Stimulated activated effector memory CD8-positive, alpha-beta T cell treated with anti-CD3 and anti-CD28 coated beads, Interleukin-12 subunit alpha, Interleukin-12 subunit beta, amount 100 ng/mL, for 72 hours (primary cell): ENCODE measurements at regions not wholly inside any gene's neighbourhood (a gene's known extent, or its start where the extent isn't known, plus 50 kb on each side); places are given as distances from the start of the nearest gene placed in this dataset.

Experiments
- ATAC-seq: fragments of 150-1000 bp; cut with Tn5 transposase; 2 replicates; pipeline ENCODE4 v1.10.0; 2021
- DNase-seq, 2 donors: peaks; one replicate each; pipeline ENCODE4 v3.0.0; 2021 to 2022; ENCODE audit warnings: low spot score in 2 of 2
- H3K27ac Mint-ChIP-seq: one replicate; pipeline ENCODE4 v1.8.0; 2022; ENCODE audit warnings: mild to moderate bottlenecking, mixed read lengths
- H3K36me3 Mint-ChIP-seq: one replicate; pipeline ENCODE4 v1.8.0; 2022; ENCODE audit warnings: mild to moderate bottlenecking, mixed read lengths
- H3K4me1 Mint-ChIP-seq: one replicate; pipeline ENCODE4 v1.8.0; 2022; ENCODE audit warnings: mixed read lengths
- H3K4me3 Mint-ChIP-seq: one replicate; pipeline ENCODE4 v1.8.0; 2022; ENCODE audit warnings: mild to moderate bottlenecking, mixed read lengths
- H3K9me3 Mint-ChIP-seq: one replicate; pipeline ENCODE4 v1.8.0; 2022; ENCODE audit warnings: mixed read lengths

GRCh38 chr1:22231995-22232690, 89.2 kb upstream of the WNT4 start:
- ATAC-seq, result no peak
- no peak overlapping the region for H3K4me3 Mint-ChIP-seq
- H3K9me3 Mint-ChIP-seq, result no peaks in the 10 kb centered on the region

GRCh38 chr1:22233222-22233621, 90.3 kb upstream of the WNT4 start:
- ATAC-seq (no peak), DNase-seq (no peak)
- no peak overlapping the region for H3K27ac Mint-ChIP-seq
- no peaks in the 10 kb centered on the region for H3K36me3 Mint-ChIP-seq
- no peaks in the 10 kb centered on the region for H3K9me3 Mint-ChIP-seq
- no peaks in the 10 kb centered on the region for H3K4me1 Mint-ChIP-seq
- H3K4me3 Mint-ChIP-seq, result no peak overlapping the region

More at GRCh38 chr1:22231995-22232690, 89.2 kb upstream of the WNT4 start:
- H3K36me3 Mint-ChIP-seq, result no peaks in the 10 kb centered on the region
- H3K4me1 Mint-ChIP-seq, result no peaks in the 10 kb centered on the region
- DNase-seq, result no peak
- H3K27ac Mint-ChIP-seq, result no peak overlapping the region

- H3K4me3 Mint-ChIP-seq, result no peak overlapping the region
- no peak overlapping the region for H3K27ac Mint-ChIP-seq
- no peaks in the 10 kb centered on the region for H3K36me3 Mint-ChIP-seq
- H3K4me1 Mint-ChIP-seq, result no peaks in the 10 kb centered on the region
- no peaks in the 10 kb centered on the region for H3K9me3 Mint-ChIP-seq
- ATAC-seq, result no peak
- DNase-seq, result no peak
These were observed 91.7 kb upstream of the WNT4 start for GRCh38 chr1:22234476-22235030.

- ATAC-seq, result no peak
- no peaks in the 10 kb centered on the region for H3K36me3 Mint-ChIP-seq
- no peak for DNase-seq
- H3K9me3 Mint-ChIP-seq, result no peaks in the 10 kb centered on the region
- H3K4me1 Mint-ChIP-seq, result no peaks in the 10 kb centered on the region
- no peak overlapping the region for H3K27ac Mint-ChIP-seq
- H3K4me3 Mint-ChIP-seq, result no peak overlapping the region
These were observed 93.3 kb upstream of the WNT4 start for GRCh38 chr1:22236166-22236565.

- ATAC-seq (no peak), DNase-seq (no peak)
- Mint-ChIP-seq H3K36me3 (no peaks in the 10 kb centered on the region), H3K9me3 (no peaks in the 10 kb centered on the region), H3K4me3 (no peak overlapping the region), H3K27ac (no peak overlapping the region), H3K4me1 (no peaks in the 10 kb centered on the region)
These were observed 94.0 kb upstream of the WNT4 start for GRCh38 chr1:22236900-22237299.

- H3K4me3 Mint-ChIP-seq, result no peak overlapping the region
- H3K36me3 Mint-ChIP-seq, result no peaks in the 10 kb centered on the region
- ATAC-seq (no peak), DNase-seq (no peak)
- no peaks in the 10 kb centered on the region for H3K9me3 Mint-ChIP-seq
- H3K27ac Mint-ChIP-seq, result no peak overlapping the region
- H3K4me1 Mint-ChIP-seq, result no peaks in the 10 kb centered on the region
These were observed 94.7 kb upstream of the WNT4 start for GRCh38 chr1:22237433-22238093.

GRCh38 chr1:22238356-22239224, 95.7 kb upstream of the WNT4 start:
- ATAC-seq, result no peak

GRCh38 chr1:22239378-22239777, 96.5 kb upstream of the WNT4 start:
- Mint-ChIP-seq H3K4me1 (no peaks in the 10 kb centered on the region), H3K9me3 (no peaks in the 10 kb centered on the region), H3K36me3 (no peaks in the 10 kb centered on the region), H3K4me3 (no peak overlapping the region), H3K27ac (no peak overlapping the region)
- DNase-seq (no peak), ATAC-seq (no peak)

More at GRCh38 chr1:22238356-22239224, 95.7 kb upstream of the WNT4 start:
- Mint-ChIP-seq H3K4me1 (no peaks in the 10 kb centered on the region), H3K9me3 (no peaks in the 10 kb centered on the region), H3K4me3 (no peak overlapping the region), H3K27ac (no peak overlapping the region), H3K36me3 (no peaks in the 10 kb centered on the region)
- no peak for DNase-seq

GRCh38 chr1:22241250-22241649, 98.4 kb upstream of the WNT4 start:
- Mint-ChIP-seq H3K36me3 (no peaks in the 10 kb centered on the region), H3K27ac (no peak overlapping the region)

GRCh38 chr1:22241811-22242210, 98.9 kb upstream of the WNT4 start:
- no peaks in the 10 kb centered on the region for H3K36me3 Mint-ChIP-seq
- ATAC-seq (no peak), DNase-seq (no peak)
- H3K4me1 Mint-ChIP-seq, result no peaks in the 10 kb centered on the region
- no peaks in the 10 kb centered on the region for H3K9me3 Mint-ChIP-seq
- no peak overlapping the region for H3K27ac Mint-ChIP-seq
- no peak overlapping the region for H3K4me3 Mint-ChIP-seq

More at GRCh38 chr1:22241250-22241649, 98.4 kb upstream of the WNT4 start:
- Mint-ChIP-seq H3K9me3 (no peaks in the 10 kb centered on the region), H3K4me3 (no peak overlapping the region), H3K4me1 (no peaks in the 10 kb centered on the region)
- no peak for DNase-seq
- ATAC-seq, result no peak

- no peaks in the 10 kb centered on the region for H3K36me3 Mint-ChIP-seq
- H3K4me1 Mint-ChIP-seq, result no peaks in the 10 kb centered on the region
- ATAC-seq, result no peak
- no peak overlapping the region for H3K27ac Mint-ChIP-seq
- DNase-seq, result no peak
- no peak overlapping the region for H3K4me3 Mint-ChIP-seq
- no peaks in the 10 kb centered on the region for H3K9me3 Mint-ChIP-seq
These were observed 102.3 kb upstream of the WNT4 start for GRCh38 chr1:22245100-22245650.

- Mint-ChIP-seq H3K36me3 (no peaks in the 10 kb centered on the region), H3K27ac (no peak overlapping the region), H3K4me3 (no peak overlapping the region), H3K9me3 (no peaks in the 10 kb centered on the region), H3K4me1 (no peaks in the 10 kb centered on the region)
- ATAC-seq (no peak), DNase-seq (no peak)
These were observed 102.8 kb upstream of the WNT4 start for GRCh38 chr1:22245726-22246125.

GRCh38 chr1:22246755-22247480, 104.0 kb upstream of the WNT4 start:
- Mint-ChIP-seq H3K4me1 (no peaks in the 10 kb centered on the region), H3K4me3 (no peak overlapping the region), H3K36me3 (no peaks in the 10 kb centered on the region), H3K27ac (no peak overlapping the region), H3K9me3 (no peaks in the 10 kb centered on the region)
- DNase-seq, result no peak
- ATAC-seq, result no peak

- DNase-seq, result no peak
- Mint-ChIP-seq H3K27ac (no peak overlapping the region), H3K36me3 (no peaks in the 10 kb centered on the region), H3K9me3 (no peaks in the 10 kb centered on the region), H3K4me3 (no peak overlapping the region), H3K4me1 (peaks cover 3% of the 10 kb centered on the region)
- ATAC-seq, result no peak
These were observed 104.8 kb upstream of the WNT4 start for GRCh38 chr1:22247527-22248245.
